Nephron (organoid): ENCODE measurements at regions not wholly inside any gene's neighbourhood (a gene's known extent, or its start where the extent isn't known, plus 50 kb on each side); places are given as distances from the start of the nearest gene placed in this dataset.

Experiments used
- H3K27ac Mint-ChIP-seq, 3 experiments: 2 replicates each; pipeline ENCODE4 v1.8.0; 2020; ENCODE audit warnings: mixed read lengths in 3 of 3, mild to moderate bottlenecking in 2 of 3, moderate library complexity in 1 of 3
- H3K27me3 Mint-ChIP-seq: 2 replicates; pipeline ENCODE4 v1.8.0; 2021; ENCODE audit warnings: low read depth, mild to moderate bottlenecking, moderate library complexity, mixed read lengths
- H3K36me3 Mint-ChIP-seq: 2 replicates; pipeline ENCODE4 v1.8.0; 2020; ENCODE audit warnings: low read depth, mixed read lengths
- H3K4me1 Mint-ChIP-seq: 2 replicates; pipeline ENCODE4 v1.8.0; 2020; ENCODE audit warnings: mixed read lengths
- H3K4me3 Mint-ChIP-seq, 3 experiments: 2 replicates each; pipeline ENCODE4 v1.8.0; 2020; ENCODE audit warnings: mild to moderate bottlenecking in 3 of 3, mixed read lengths in 3 of 3, moderate library complexity in 2 of 3
- H3K9me3 Mint-ChIP-seq: 2 replicates; pipeline ENCODE4 v1.8.0; 2020; ENCODE audit warnings: mixed read lengths
- CTCF ChIP-seq, 3 experiments: fragments of 200-600 bp; sonication (generic); IDR thresholded peaks; one replicate each; pipeline ENCODE4 v1.5.0; 2021; ENCODE audit warnings: antibody characterized with exemption in 3 of 3; ENCODE audit not compliant: unreplicated experiment in 3 of 3

- no peak overlapping the region for H3K4me3 Mint-ChIP-seq
These were observed 50.9 kb upstream of the KLF9 start for GRCh38 chr9:70465398-70465797.

More at GRCh38 chr9:70465398-70465797, 50.9 kb upstream of the KLF9 start:
- Mint-ChIP-seq H3K9me3 (no peaks in the 10 kb centered on the region), H3K36me3 (no peaks in the 10 kb centered on the region), H3K4me1 (no peaks in the 10 kb centered on the region), H3K27me3 (peaks cover 21% of the 10 kb centered on the region), H3K27ac (no peak overlapping the region)
- TF ChIP-seq CTCF (IDR thresholded peaks at IDR 0.05; ENCODE audit: unreplicated experiment in 3 of 3): no peak
